Activated CD4-positive, alpha-beta T cell treated with anti-CD3 and anti-CD28 coated beads, Interleukin-2, amount 10 ng/mL, durations not matched to agents 7 days and 5 days (primary cell): ENCODE measurements at regions not wholly inside any gene's neighbourhood (a gene's known extent, or its start where the extent isn't known, plus 50 kb on each side); places are given as distances from the start of the nearest gene placed in this dataset.

Source experiments
- CTCF ChIA-PET: fragments of 350-600 bp; sonication (Branson Sonifier 250); formaldehyde crosslinking; loops from one replicate; lab custom pipeline; 2021; ENCODE audit warnings: antibody characterized with exemption; lab: Charles Lee
- POLR2A ChIA-PET: fragments of 350-600 bp; sonication (Branson Sonifier 250); formaldehyde crosslinking; loops from one replicate; lab custom pipeline; 2021; ENCODE audit warnings: antibody characterized with exemption; lab: Charles Lee
- DNase-seq: peaks from one replicate; pipeline ENCODE4 v3.0.0-alpha.2; 2020
- H3K27ac Mint-ChIP-seq: one replicate; pipeline ENCODE4 v1.8.0; 2021; ENCODE audit warnings: mild to moderate bottlenecking, moderate library complexity, mixed read lengths
- H3K27me3 Mint-ChIP-seq: one replicate; pipeline ENCODE4 v1.8.0; 2021; ENCODE audit warnings: mixed read lengths
- H3K36me3 Mint-ChIP-seq: one replicate; pipeline ENCODE4 v1.8.0; 2021; ENCODE audit warnings: low read depth, mixed read lengths
- H3K4me1 Mint-ChIP-seq: one replicate; pipeline ENCODE4 v1.8.0; 2021; ENCODE audit warnings: mixed read lengths
- H3K4me3 Mint-ChIP-seq: one replicate; pipeline ENCODE4 v1.8.0; 2021; ENCODE audit warnings: mild to moderate bottlenecking, moderate library complexity, mixed read lengths
- H3K9me3 Mint-ChIP-seq: one replicate; pipeline ENCODE4 v1.8.0; 2021; ENCODE audit warnings: mixed read lengths

- H3K27me3 Mint-ChIP-seq, result no peaks in the 10 kb centered on the region
- no peak overlapping the region for H3K27ac Mint-ChIP-seq
- ChIA-PET POLR2A (no interaction called here), CTCF (no interaction called here)
- H3K9me3 Mint-ChIP-seq, result peaks cover 7% of the 10 kb centered on the region
- H3K4me1 Mint-ChIP-seq, result no peaks in the 10 kb centered on the region
- no peaks in the 10 kb centered on the region for H3K36me3 Mint-ChIP-seq
- H3K4me3 Mint-ChIP-seq, result no peak overlapping the region
- DNase-seq, result no peak
Observed at GRCh38 chr1:191533254-191533653, 625.0 kb upstream of the RGS18 start.

GRCh38 chr1:191536791-191537429, 621.4 kb upstream of the RGS18 start:
- CTCF ChIA-PET, result interaction anchor here (0.5 kb wide), 1 partner anchor 352 kb away, joined by 4 read pairs; no protein-coding TSS in a partner anchor
- POLR2A ChIA-PET, result no interaction called here
- H3K27ac Mint-ChIP-seq, result no peak overlapping the region
- no peak for DNase-seq
- no peak overlapping the region for H3K4me3 Mint-ChIP-seq
- no peaks in the 10 kb centered on the region for H3K36me3 Mint-ChIP-seq
- H3K27me3 Mint-ChIP-seq, result no peaks in the 10 kb centered on the region
- no peaks in the 10 kb centered on the region for H3K4me1 Mint-ChIP-seq
- H3K9me3 Mint-ChIP-seq, result peaks cover 7% of the 10 kb centered on the region

GRCh38 chr1:191541758-191542157, 616.5 kb upstream of the RGS18 start:
- no peaks in the 10 kb centered on the region for H3K36me3 Mint-ChIP-seq
- peaks cover 8% of the 10 kb centered on the region for H3K9me3 Mint-ChIP-seq
- ChIA-PET POLR2A (no interaction called here), CTCF (no interaction called here)
- H3K27me3 Mint-ChIP-seq, result no peaks in the 10 kb centered on the region
- no peaks in the 10 kb centered on the region for H3K4me1 Mint-ChIP-seq
- DNase-seq, result no peak
- no peak overlapping the region for H3K27ac Mint-ChIP-seq
- H3K4me3 Mint-ChIP-seq, result no peak overlapping the region

GRCh38 chr1:191542444-191542843, 615.8 kb upstream of the RGS18 start:
- ChIA-PET CTCF (no interaction called here), POLR2A (no interaction called here)
- H3K36me3 Mint-ChIP-seq, result no peaks in the 10 kb centered on the region

GRCh38 chr1:191546803-191547202, 611.5 kb upstream of the RGS18 start:
- Mint-ChIP-seq H3K27ac (no peak overlapping the region), H3K9me3 (peaks cover 3% of the 10 kb centered on the region), H3K27me3 (no peaks in the 10 kb centered on the region), H3K36me3 (no peaks in the 10 kb centered on the region), H3K4me1 (no peaks in the 10 kb centered on the region), H3K4me3 (no peak overlapping the region)
- ChIA-PET CTCF (no interaction called here), POLR2A (no interaction called here)
- no peak for DNase-seq

More at GRCh38 chr1:191542444-191542843, 615.8 kb upstream of the RGS18 start:
- H3K4me3 Mint-ChIP-seq, result no peak overlapping the region
- H3K4me1 Mint-ChIP-seq, result no peaks in the 10 kb centered on the region
- H3K27ac Mint-ChIP-seq, result no peak overlapping the region
- DNase-seq, result no peak
- peaks cover 5% of the 10 kb centered on the region for H3K9me3 Mint-ChIP-seq
- H3K27me3 Mint-ChIP-seq, result no peaks in the 10 kb centered on the region

GRCh38 chr1:191551019-191551418, 607.2 kb upstream of the RGS18 start:
- Mint-ChIP-seq H3K4me1 (no peaks in the 10 kb centered on the region), H3K27ac (no peak overlapping the region), H3K4me3 (no peak overlapping the region), H3K27me3 (no peaks in the 10 kb centered on the region), H3K36me3 (no peaks in the 10 kb centered on the region), H3K9me3 (no peaks in the 10 kb centered on the region)
- CTCF ChIA-PET, result no interaction called here
- POLR2A ChIA-PET, result no interaction called here
- no peak for DNase-seq

GRCh38 chr1:191558379-191558778, 599.9 kb upstream of the RGS18 start:
- H3K4me3 Mint-ChIP-seq, result no peak overlapping the region
- H3K27ac Mint-ChIP-seq, result no peak overlapping the region
- ChIA-PET POLR2A (no interaction called here), CTCF (no interaction called here)
- no peaks in the 10 kb centered on the region for H3K36me3 Mint-ChIP-seq
- no peaks in the 10 kb centered on the region for H3K4me1 Mint-ChIP-seq
- H3K9me3 Mint-ChIP-seq, result no peaks in the 10 kb centered on the region
- DNase-seq, result no peak
- no peaks in the 10 kb centered on the region for H3K27me3 Mint-ChIP-seq

- Mint-ChIP-seq H3K36me3 (no peaks in the 10 kb centered on the region), H3K4me3 (no peak overlapping the region), H3K27me3 (no peaks in the 10 kb centered on the region), H3K9me3 (no peaks in the 10 kb centered on the region), H3K4me1 (no peaks in the 10 kb centered on the region), H3K27ac (no peak overlapping the region)
- ChIA-PET CTCF (no interaction called here), POLR2A (no interaction called here)
- no peak for DNase-seq
Observed at GRCh38 chr1:191561276-191561675, 597.0 kb upstream of the RGS18 start.

- H3K4me1 Mint-ChIP-seq, result no peaks in the 10 kb centered on the region
- no peaks in the 10 kb centered on the region for H3K36me3 Mint-ChIP-seq
- no peaks in the 10 kb centered on the region for H3K27me3 Mint-ChIP-seq
- no peak for DNase-seq
- H3K9me3 Mint-ChIP-seq, result no peaks in the 10 kb centered on the region
- no peak overlapping the region for H3K4me3 Mint-ChIP-seq
- CTCF ChIA-PET, result no interaction called here
- H3K27ac Mint-ChIP-seq, result no peak overlapping the region
- POLR2A ChIA-PET, result no interaction called here
Observed at GRCh38 chr1:191564275-191564674, 594.0 kb upstream of the RGS18 start.

- ChIA-PET CTCF (no interaction called here), POLR2A (no interaction called here)
- Mint-ChIP-seq H3K4me1 (no peaks in the 10 kb centered on the region), H3K36me3 (no peaks in the 10 kb centered on the region), H3K9me3 (no peaks in the 10 kb centered on the region), H3K27ac (no peak overlapping the region), H3K4me3 (no peak overlapping the region), H3K27me3 (no peaks in the 10 kb centered on the region)
- DNase-seq, result no peak
Observed at GRCh38 chr1:191572479-191572878, 585.8 kb upstream of the RGS18 start.

GRCh38 chr1:191575180-191575579, 583.1 kb upstream of the RGS18 start:
- no peaks in the 10 kb centered on the region for H3K9me3 Mint-ChIP-seq
- H3K4me1 Mint-ChIP-seq, result no peaks in the 10 kb centered on the region
- H3K36me3 Mint-ChIP-seq, result no peaks in the 10 kb centered on the region
- H3K27ac Mint-ChIP-seq, result no peak overlapping the region
- POLR2A ChIA-PET, result no interaction called here
- CTCF ChIA-PET, result no interaction called here
- no peak overlapping the region for H3K4me3 Mint-ChIP-seq
- H3K27me3 Mint-ChIP-seq, result no peaks in the 10 kb centered on the region
- no peak for DNase-seq

GRCh38 chr1:191575746-191576145, 582.5 kb upstream of the RGS18 start:
- no peaks in the 10 kb centered on the region for H3K27me3 Mint-ChIP-seq
- ChIA-PET CTCF (no interaction called here), POLR2A (no interaction called here)
- H3K9me3 Mint-ChIP-seq, result peaks cover 2% of the 10 kb centered on the region
- DNase-seq, result no peak
- H3K27ac Mint-ChIP-seq, result no peak overlapping the region
- no peaks in the 10 kb centered on the region for H3K4me1 Mint-ChIP-seq
- no peaks in the 10 kb centered on the region for H3K36me3 Mint-ChIP-seq
- no peak overlapping the region for H3K4me3 Mint-ChIP-seq

GRCh38 chr1:191577213-191577612, 581.0 kb upstream of the RGS18 start:
- Mint-ChIP-seq H3K4me3 (no peak overlapping the region), H3K9me3 (peaks cover 2% of the 10 kb centered on the region), H3K27ac (no peak overlapping the region), H3K27me3 (no peaks in the 10 kb centered on the region), H3K36me3 (no peaks in the 10 kb centered on the region), H3K4me1 (no peaks in the 10 kb centered on the region)
- no peak for DNase-seq
- CTCF ChIA-PET, result no interaction called here
- POLR2A ChIA-PET, result no interaction called here

GRCh38 chr1:191578281-191578680, 580.0 kb upstream of the RGS18 start:
- DNase-seq, result no peak
- Mint-ChIP-seq H3K9me3 (peaks cover 2% of the 10 kb centered on the region), H3K27ac (no peak overlapping the region), H3K4me3 (no peak overlapping the region), H3K36me3 (no peaks in the 10 kb centered on the region), H3K4me1 (no peaks in the 10 kb centered on the region), H3K27me3 (no peaks in the 10 kb centered on the region)
- ChIA-PET POLR2A (no interaction called here), CTCF (no interaction called here)
